ENCODE measurements at regions not wholly inside any gene's neighbourhood (a gene's known extent, or its start where the extent isn't known, plus 50 kb on each side); places are given as distances from the start of the nearest gene placed in this dataset.

DNA sequence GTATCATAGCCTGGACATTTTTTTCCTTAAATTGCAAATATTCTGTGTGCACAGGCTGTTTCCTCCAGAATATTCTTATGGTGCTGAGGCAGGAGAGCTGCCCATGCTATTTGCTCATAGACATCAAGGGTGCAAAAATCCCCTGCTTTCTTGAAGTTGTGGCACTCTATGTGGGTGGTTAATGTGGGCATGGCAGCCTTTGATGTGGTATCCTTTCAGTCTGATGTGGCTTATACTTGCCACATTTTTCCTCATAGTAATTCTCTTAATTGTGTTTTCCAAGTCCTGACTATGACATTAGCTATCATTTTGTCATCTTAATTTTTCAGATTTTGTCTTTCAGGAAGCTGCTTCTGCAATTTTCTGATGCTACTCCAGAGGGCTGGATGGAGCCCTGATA, 353.3 kb downstream of the YTHDC2 start (continued):
- TF ChIP-seq ZFP3 (CRISPR knock-in tag; IDR thresholded peaks at IDR 0.05) (no peak), CSDC2 (CRISPR knock-in tag; IDR thresholded peaks at IDR 0.05) (no peak), ZNF70 (CRISPR knock-in tag; IDR thresholded peaks at IDR 0.05) (no peak), ZNF8 (CRISPR knock-in tag; IDR thresholded peaks at IDR 0.05) (no peak)
- TF ChIP-seq, protein P1, sequence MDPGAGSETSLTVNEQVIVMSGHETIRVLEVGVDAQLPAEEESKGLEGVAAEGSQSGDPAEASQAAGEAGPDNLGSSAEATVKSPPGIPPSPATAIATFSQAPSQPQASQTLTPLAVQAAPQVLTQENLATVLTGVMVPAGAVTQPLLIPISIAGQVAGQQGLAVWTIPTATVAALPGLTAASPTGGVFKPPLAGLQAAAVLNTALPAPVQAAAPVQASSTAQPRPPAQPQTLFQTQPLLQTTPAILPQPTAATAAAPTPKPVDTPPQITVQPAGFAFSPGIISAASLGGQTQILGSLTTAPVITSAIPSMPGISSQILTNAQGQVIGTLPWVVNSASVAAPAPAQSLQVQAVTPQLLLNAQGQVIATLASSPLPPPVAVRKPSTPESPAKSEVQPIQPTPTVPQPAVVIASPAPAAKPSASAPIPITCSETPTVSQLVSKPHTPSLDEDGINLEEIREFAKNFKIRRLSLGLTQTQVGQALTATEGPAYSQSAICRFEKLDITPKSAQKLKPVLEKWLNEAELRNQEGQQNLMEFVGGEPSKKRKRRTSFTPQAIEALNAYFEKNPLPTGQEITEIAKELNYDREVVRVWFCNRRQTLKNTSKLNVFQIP (CRISPR knock-in tag; IDR thresholded peaks at IDR 0.05; ENCODE audit: borderline replicate concordance, low read depth): no peak

DNA sequence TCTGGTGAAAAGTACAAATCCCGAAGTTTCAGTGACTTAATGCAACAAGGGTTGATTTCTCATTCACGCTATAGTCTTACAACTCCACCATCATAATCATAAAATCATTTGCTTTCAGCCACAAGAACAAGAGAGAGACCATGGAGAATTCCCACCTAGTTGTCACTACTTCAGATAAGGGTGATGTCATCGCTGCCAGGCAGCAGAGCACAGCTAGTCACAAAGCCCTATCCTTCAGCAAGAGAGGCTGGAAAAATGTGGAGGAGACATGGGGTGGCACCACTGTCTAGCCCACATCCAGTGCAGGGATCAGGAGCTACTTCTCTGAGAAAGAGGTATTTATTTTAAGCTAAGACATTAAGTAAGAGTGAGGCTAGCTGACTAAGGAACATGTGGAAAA, 356.1 kb downstream of the YTHDC2 start:
- TF ChIP-seq GLIS3 (CRISPR knock-in tag; IDR thresholded peaks at IDR 0.05) (no peak), ZFP3 (CRISPR knock-in tag; IDR thresholded peaks at IDR 0.05) (no peak), ISL1 (CRISPR knock-in tag; IDR thresholded peaks at IDR 0.05) (no peak), ZC3H10 (CRISPR knock-in tag; IDR thresholded peaks at IDR 0.05) (no peak), OSR1 (CRISPR knock-in tag; IDR thresholded peaks at IDR 0.05) (no peak), TCF4 (CRISPR knock-in tag; IDR thresholded peaks at IDR 0.05; ENCODE audit: borderline replicate concordance) (no peak), CSDC2 (CRISPR knock-in tag; IDR thresholded peaks at IDR 0.05) (no peak), SNAI2 (CRISPR knock-in tag; IDR thresholded peaks at IDR 0.05) (no peak)
- TF ChIP-seq, protein P2, sequence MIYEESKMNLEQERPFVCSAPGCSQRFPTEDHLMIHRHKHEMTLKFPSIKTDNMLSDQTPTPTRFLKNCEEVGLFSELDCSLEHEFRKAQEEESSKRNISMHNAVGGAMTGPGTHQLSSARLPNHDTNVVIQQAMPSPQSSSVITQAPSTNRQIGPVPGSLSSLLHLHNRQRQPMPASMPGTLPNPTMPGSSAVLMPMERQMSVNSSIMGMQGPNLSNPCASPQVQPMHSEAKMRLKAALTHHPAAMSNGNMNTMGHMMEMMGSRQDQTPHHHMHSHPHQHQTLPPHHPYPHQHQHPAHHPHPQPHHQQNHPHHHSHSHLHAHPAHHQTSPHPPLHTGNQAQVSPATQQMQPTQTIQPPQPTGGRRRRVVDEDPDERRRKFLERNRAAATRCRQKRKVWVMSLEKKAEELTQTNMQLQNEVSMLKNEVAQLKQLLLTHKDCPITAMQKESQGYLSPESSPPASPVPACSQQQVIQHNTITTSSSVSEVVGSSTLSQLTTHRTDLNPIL (CRISPR knock-in tag; IDR thresholded peaks at IDR 0.05; ENCODE audit: low read depth): no peak
- TF ChIP-seq, protein P3, sequence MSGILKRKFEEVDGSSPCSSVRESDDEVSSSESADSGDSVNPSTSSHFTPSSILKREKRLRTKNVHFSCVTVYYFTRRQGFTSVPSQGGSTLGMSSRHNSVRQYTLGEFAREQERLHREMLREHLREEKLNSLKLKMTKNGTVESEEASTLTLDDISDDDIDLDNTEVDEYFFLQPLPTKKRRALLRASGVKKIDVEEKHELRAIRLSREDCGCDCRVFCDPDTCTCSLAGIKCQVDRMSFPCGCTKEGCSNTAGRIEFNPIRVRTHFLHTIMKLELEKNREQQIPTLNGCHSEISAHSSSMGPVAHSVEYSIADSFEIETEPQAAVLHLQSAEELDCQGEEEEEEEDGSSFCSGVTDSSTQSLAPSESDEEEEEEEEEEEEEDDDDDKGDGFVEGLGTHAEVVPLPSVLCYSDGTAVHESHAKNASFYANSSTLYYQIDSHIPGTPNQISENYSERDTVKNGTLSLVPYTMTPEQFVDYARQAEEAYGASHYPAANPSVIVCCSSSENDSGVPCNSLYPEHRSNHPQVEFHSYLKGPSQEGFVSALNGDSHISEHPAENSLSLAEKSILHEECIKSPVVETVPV (CRISPR knock-in tag; IDR thresholded peaks at IDR 0.05): no peak
- TF ChIP-seq, protein P4, sequence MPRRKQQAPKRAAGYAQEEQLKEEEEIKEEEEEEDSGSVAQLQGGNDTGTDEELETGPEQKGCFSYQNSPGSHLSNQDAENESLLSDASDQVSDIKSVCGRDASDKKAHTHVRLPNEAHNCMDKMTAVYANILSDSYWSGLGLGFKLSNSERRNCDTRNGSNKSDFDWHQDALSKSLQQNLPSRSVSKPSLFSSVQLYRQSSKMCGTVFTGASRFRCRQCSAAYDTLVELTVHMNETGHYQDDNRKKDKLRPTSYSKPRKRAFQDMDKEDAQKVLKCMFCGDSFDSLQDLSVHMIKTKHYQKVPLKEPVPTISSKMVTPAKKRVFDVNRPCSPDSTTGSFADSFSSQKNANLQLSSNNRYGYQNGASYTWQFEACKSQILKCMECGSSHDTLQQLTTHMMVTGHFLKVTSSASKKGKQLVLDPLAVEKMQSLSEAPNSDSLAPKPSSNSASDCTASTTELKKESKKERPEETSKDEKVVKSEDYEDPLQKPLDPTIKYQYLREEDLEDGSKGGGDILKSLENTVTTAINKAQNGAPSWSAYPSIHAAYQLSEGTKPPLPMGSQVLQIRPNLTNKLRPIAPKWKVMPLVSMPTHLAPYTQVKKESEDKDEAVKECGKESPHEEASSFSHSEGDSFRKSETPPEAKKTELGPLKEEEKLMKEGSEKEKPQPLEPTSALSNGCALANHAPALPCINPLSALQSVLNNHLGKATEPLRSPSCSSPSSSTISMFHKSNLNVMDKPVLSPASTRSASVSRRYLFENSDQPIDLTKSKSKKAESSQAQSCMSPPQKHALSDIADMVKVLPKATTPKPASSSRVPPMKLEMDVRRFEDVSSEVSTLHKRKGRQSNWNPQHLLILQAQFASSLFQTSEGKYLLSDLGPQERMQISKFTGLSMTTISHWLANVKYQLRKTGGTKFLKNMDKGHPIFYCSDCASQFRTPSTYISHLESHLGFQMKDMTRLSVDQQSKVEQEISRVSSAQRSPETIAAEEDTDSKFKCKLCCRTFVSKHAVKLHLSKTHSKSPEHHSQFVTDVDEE (CRISPR knock-in tag; IDR thresholded peaks at IDR 0.05): no peak
- ATAC-seq: no peak

DNA sequence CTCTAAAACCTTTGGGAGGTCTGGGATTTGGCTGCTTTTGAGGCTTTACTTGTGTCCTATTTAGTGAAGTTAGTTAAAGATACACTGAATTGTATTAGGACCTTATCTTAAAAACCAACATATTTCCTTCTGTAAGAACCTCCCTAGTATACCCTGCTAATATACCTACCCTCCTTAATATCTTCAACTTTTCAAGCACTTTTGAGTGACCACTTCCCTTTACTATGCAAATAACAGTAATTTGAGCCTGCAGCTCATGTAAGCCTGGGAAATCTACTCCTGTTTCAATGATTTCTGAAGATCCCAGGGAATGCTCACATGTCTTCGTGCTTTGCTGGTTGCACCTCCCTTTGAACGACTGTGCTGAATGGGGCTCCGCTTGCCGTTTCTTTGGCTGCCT, 358.5 kb downstream of the YTHDC2 start:
- ATAC-seq: no peak
- TF ChIP-seq GLIS3 (CRISPR knock-in tag; IDR thresholded peaks at IDR 0.05) (no peak), ZNF565 (CRISPR knock-in tag; conservative IDR thresholded peaks at IDR 0.05; ENCODE audit: low read depth) (no peak), ZNF70 (CRISPR knock-in tag; IDR thresholded peaks at IDR 0.05) (no peak), ISL1 (CRISPR knock-in tag; IDR thresholded peaks at IDR 0.05) (no peak), SNAI2 (CRISPR knock-in tag; IDR thresholded peaks at IDR 0.05) (no peak)
- TF ChIP-seq, protein P4 (CRISPR knock-in tag; IDR thresholded peaks at IDR 0.05): no peak
- TF ChIP-seq, protein P5, sequence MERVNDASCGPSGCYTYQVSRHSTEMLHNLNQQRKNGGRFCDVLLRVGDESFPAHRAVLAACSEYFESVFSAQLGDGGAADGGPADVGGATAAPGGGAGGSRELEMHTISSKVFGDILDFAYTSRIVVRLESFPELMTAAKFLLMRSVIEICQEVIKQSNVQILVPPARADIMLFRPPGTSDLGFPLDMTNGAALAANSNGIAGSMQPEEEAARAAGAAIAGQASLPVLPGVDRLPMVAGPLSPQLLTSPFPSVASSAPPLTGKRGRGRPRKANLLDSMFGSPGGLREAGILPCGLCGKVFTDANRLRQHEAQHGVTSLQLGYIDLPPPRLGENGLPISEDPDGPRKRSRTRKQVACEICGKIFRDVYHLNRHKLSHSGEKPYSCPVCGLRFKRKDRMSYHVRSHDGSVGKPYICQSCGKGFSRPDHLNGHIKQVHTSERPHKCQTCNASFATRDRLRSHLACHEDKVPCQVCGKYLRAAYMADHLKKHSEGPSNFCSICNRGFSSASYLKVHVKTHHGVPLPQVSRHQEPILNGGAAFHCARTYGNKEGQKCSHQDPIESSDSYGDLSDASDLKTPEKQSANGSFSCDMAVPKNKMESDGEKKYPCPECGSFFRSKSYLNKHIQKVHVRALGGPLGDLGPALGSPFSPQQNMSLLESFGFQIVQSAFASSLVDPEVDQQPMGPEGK (CRISPR knock-in tag; IDR thresholded peaks at IDR 0.05; ENCODE audit: borderline replicate concordance): no peak

Data from SK-N-SH treated with all-trans-retinoic acid at 6 μM for 48 hours (cell line).